GM12878 (cell line): ENCODE measurements at regions not wholly inside any gene's neighbourhood (a gene's known extent, or its start where the extent isn't known, plus 50 kb on each side); places are given as distances from the start of the nearest gene placed in this dataset.

Experiments used
- ATAC-seq: fragments of 200-7000 bp; cut with Tn5 transposase; 3 replicates; pipeline ENCODE4 v1.9.1; 2020; ENCODE audit warnings: mild to moderate bottlenecking, moderate library complexity
- BruUV-seq: library from RNA; stranded (reverse); fragments of 400-500 nt; replicated peaks from 2 replicates; lab custom pipeline; 2021; lab: Mats Ljungman, UMichigan
- CTCF ChIA-PET: fragments of 300-600 bp; sonication (Branson Sonifier 250); formaldehyde crosslinking; extraction: SDS; loops from one replicate; lab custom pipeline; 2021; ENCODE audit warnings: inconsistent platforms; lab: Yijun Ruan, JAX
- POLR2A ChIA-PET: fragments of 350-600 bp; formaldehyde crosslinking; extraction: SDS; loops from one replicate; lab custom pipeline; 2021; ENCODE audit warnings: inconsistent platforms; lab: Charles Lee
- RAD21 ChIA-PET: fragments of 300-600 bp; sonication (Branson Sonifier 250); formaldehyde crosslinking; loops from one replicate; lab custom pipeline; 2023; ENCODE audit warnings: antibody characterized with exemption; ENCODE audit not compliant: unreplicated experiment; lab: Charles Lee
- SMC1A ChIA-PET: fragments of 300-600 bp; sonication (Branson Sonifier 250); formaldehyde crosslinking; loops from one replicate; lab custom pipeline; 2023; ENCODE audit not compliant: unreplicated experiment, uncharacterized antibody; lab: Charles Lee
- DNase-seq: peaks from one replicate; pipeline ENCODE4 v3.0.0-alpha.2; 2011; ENCODE audit warnings: low read depth, low spot score
- FAIRE-seq: peaks from 3 replicates; lab custom pipeline; 2011; peaks lifted over from hg19 to GRCh38; lab: Jason Lieb, UNC
- H2AFZ ChIP-seq: 2 replicates; pipeline ENCODE4 v1.6.0; 2011; ENCODE audit warnings: low read depth, low read length, control low read depth; ENCODE audit not compliant: control insufficient read depth
- H3K27ac ChIP-seq: 2 replicates; pipeline ENCODE4 v1.5.1; 2011; ENCODE audit warnings: control low read depth; ENCODE audit not compliant: control insufficient read depth, insufficient read depth
- H3K27me3 ChIP-seq, 2 experiments: replicated peaks in 1 of 2; 2 replicates each; pipeline versions ENCODE4 v1.6.0 to v1.6.1; 2011; ENCODE audit warnings: low read length in 1 of 2; ENCODE audit not compliant: control insufficient read depth in 2 of 2, insufficient read depth in 2 of 2
- H3K36me3 ChIP-seq, 2 experiments: 2 replicates each; pipeline ENCODE4 v1.5.1; 2011; ENCODE audit warnings: low read length in 1 of 2; ENCODE audit not compliant: control insufficient read depth in 2 of 2, insufficient read depth in 2 of 2
- H3K4me1 ChIP-seq: 2 replicates; pipeline ENCODE4 v1.6.1; 2011; ENCODE audit warnings: mild to moderate bottlenecking, low read length, moderate library complexity, mixed read lengths; ENCODE audit not compliant: control insufficient read depth, insufficient read depth
- H3K4me2 ChIP-seq: 2 replicates; pipeline ENCODE4 v1.6.0; 2011; ENCODE audit warnings: control low read depth; ENCODE audit not compliant: control insufficient read depth, insufficient read depth
- H3K4me3 ChIP-seq: fragments of 200-600 bp; sonication (generic); 2 replicates; pipeline ENCODE4 v1.5.1; 2016
- H3K79me2 ChIP-seq: 2 replicates; pipeline ENCODE4 v1.6.0; 2011; ENCODE audit warnings: low read length; ENCODE audit not compliant: control insufficient read depth, insufficient read depth
- H3K9ac ChIP-seq: 2 replicates; pipeline ENCODE4 v1.8.0; 2011; ENCODE audit warnings: low read length, control low read depth, mixed read lengths; ENCODE audit not compliant: control insufficient read depth, insufficient read depth
- H3K9me3 ChIP-seq: replicated peaks from 3 replicates; pipeline ENCODE4 v1.5.1; 2011; ENCODE audit warnings: mild to moderate bottlenecking, low read length; ENCODE audit not compliant: control insufficient read depth, insufficient read depth
- H4K20me1 ChIP-seq: 2 replicates; pipeline ENCODE4 v1.6.0; 2011; ENCODE audit not compliant: control insufficient read depth, insufficient read depth
- FOXK2 ChIP-seq: fragments of 450-650 bp; IDR thresholded peaks from 2 replicates; pipeline ENCODE4 v1.6.1; 2017; ENCODE audit warnings: mild to moderate bottlenecking, moderate library complexity
- IKZF1 ChIP-seq: fragments of 450-650 bp; conservative IDR thresholded peaks from 2 replicates; pipeline ENCODE4 v1.6.1; 2017; ENCODE audit warnings: antibody characterized with exemption, mild to moderate bottlenecking
- JUND ChIP-seq: IDR thresholded peaks from 2 replicates; pipeline ENCODE4 v1.6.1; 2012; ENCODE audit warnings: low read depth, mild to moderate bottlenecking, low read length, improper control_type of control experiment, moderate library complexity
- MTA3 ChIP-seq: IDR thresholded peaks from 2 replicates; pipeline ENCODE4 v1.6.1; 2012; ENCODE audit warnings: low read length, inconsistent platforms, borderline replicate concordance
- NBN ChIP-seq: fragments of 450-650 bp; IDR thresholded peaks from 2 replicates; pipeline ENCODE4 v1.6.1; 2016
- NFYB ChIP-seq: IDR thresholded peaks from 2 replicates; pipeline ENCODE4 v1.6.1; 2011; ENCODE audit warnings: low read depth, mild to moderate bottlenecking, low read length, improper control_type of control experiment, moderate library complexity; ENCODE audit not compliant: insufficient read depth
- NRF1 ChIP-seq: conservative IDR thresholded peaks from 2 replicates; pipeline ENCODE4 v1.6.1; 2011; ENCODE audit warnings: mild to moderate bottlenecking, low read depth, low read length, improper control_type of control experiment
- POLR2AphosphoS5 ChIP-seq: IDR thresholded peaks from 2 replicates; pipeline ENCODE4 v1.6.1; 2011; ENCODE audit warnings: mild to moderate bottlenecking, low read length, inconsistent platforms
- SRF ChIP-seq, 2 experiments: IDR thresholded peaks; 2 replicates each; pipeline ENCODE4 v1.6.1; 2011; ENCODE audit warnings: low read depth in 2 of 2, low read length in 2 of 2, mild to moderate bottlenecking in 1 of 2, moderate library complexity in 1 of 2
- ZBTB33 ChIP-seq: fragments of 450-650 bp; IDR thresholded peaks from 2 replicates; pipeline ENCODE4 v1.6.1; 2017; ENCODE audit warnings: mild to moderate bottlenecking
- WGBS: methylation state at CpG from one replicate; pipeline ENCODE4 v1.1.6; 2016; ENCODE audit warnings: low lambda C conversion rate; ENCODE audit not compliant: insufficient replicate concordance, insufficient coverage; ENCODE audit errors: missing lambda C conversion rate; 5-methylcytosine and 5-hydroxymethylcytosine counted together
- in situ Hi-C: fragments of 300-500 bp; cut with MboI; formaldehyde crosslinking; loops from 9 replicates; pipeline ENCODE4 v1.14.3; 2018; ENCODE audit warnings: mixed read lengths
- intact Hi-C: fragments of 100-400 bp; cut with micrococcal nuclease; formaldehyde crosslinking; loops from one replicate; pipeline ENCODE4 v1.14.2; 2022; ENCODE audit not compliant: unreplicated experiment
- TF ChIP-seq, protein P1 (sequence below): IDR thresholded peaks from 2 replicates; pipeline ENCODE4 v1.6.1; 2011; ENCODE audit warnings: mild to moderate bottlenecking, low read depth, low read length, moderate library complexity; ENCODE audit not compliant: insufficient replicate concordance
- TF ChIP-seq, protein P2 (sequence below): fragments of 450-650 bp; conservative IDR thresholded peaks from 2 replicates; pipeline ENCODE4 v1.6.1; 2017; ENCODE audit warnings: mild to moderate bottlenecking, moderate library complexity

GRCh38 chr10:53664282-53665019 lies 891.9 kb upstream of the MBL2 start:
- POLR2A ChIA-PET: no interaction called here
- no peak for DNase-seq
- no peak for ATAC-seq

More at GRCh38 chr10:53664282-53665019, 891.9 kb upstream of the MBL2 start:
- no peak overlapping the region for H2AFZ ChIP-seq
- no peaks in the 10 kb centered on the region for H3K79me2 ChIP-seq
- WGBS: 0% methylated on average over 5 of the region's 5 CpGs
- no TSS peak for BruUV-seq
- TF ChIP-seq JUND (no peak), POLR2AphosphoS5 (no peak), ZBTB33 (no peak), FOXK2 (no peak), NRF1 (no peak), MTA3 (no peak), IKZF1 (no peak), NFYB (no peak), NBN (no peak), SRF (IDR thresholded peaks at IDR 0.05; ENCODE audit: low read depth in 2 of 2, low read length in 2 of 2) (no peak)
- TF ChIP-seq, protein P1, sequence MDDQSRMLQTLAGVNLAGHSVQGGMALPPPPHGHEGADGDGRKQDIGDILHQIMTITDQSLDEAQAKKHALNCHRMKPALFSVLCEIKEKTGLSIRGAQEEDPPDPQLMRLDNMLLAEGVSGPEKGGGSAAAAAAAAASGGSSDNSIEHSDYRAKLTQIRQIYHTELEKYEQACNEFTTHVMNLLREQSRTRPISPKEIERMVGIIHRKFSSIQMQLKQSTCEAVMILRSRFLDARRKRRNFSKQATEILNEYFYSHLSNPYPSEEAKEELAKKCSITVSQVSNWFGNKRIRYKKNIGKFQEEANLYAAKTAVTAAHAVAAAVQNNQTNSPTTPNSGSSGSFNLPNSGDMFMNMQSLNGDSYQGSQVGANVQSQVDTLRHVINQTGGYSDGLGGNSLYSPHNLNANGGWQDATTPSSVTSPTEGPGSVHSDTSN: no peak
- TF ChIP-seq, protein P2, sequence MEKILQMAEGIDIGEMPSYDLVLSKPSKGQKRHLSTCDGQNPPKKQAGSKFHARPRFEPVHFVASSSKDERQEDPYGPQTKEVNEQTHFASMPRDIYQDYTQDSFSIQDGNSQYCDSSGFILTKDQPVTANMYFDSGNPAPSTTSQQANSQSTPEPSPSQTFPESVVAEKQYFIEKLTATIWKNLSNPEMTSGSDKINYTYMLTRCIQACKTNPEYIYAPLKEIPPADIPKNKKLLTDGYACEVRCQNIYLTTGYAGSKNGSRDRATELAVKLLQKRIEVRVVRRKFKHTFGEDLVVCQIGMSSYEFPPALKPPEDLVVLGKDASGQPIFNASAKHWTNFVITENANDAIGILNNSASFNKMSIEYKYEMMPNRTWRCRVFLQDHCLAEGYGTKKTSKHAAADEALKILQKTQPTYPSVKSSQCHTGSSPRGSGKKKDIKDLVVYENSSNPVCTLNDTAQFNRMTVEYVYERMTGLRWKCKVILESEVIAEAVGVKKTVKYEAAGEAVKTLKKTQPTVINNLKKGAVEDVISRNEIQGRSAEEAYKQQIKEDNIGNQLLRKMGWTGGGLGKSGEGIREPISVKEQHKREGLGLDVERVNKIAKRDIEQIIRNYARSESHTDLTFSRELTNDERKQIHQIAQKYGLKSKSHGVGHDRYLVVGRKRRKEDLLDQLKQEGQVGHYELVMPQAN: no peak
- TF ChIP-seq, all 136 proteins: peak for 0
- Histone ChIP-seq H3K4me1 (no peaks in the 10 kb centered on the region), H3K9ac (no peak overlapping the region), H4K20me1 (no peaks in the 10 kb centered on the region), H3K9me3 (no peaks in the 10 kb centered on the region; the same call in 2 of the 3 replicates), H3K4me3 (no peak overlapping the region), H3K36me3 (no peaks in the 10 kb centered on the region), H3K4me2 (no peak overlapping the region), H3K27ac (no peak overlapping the region), H3K27me3 (no peaks in the 10 kb centered on the region)
- intact Hi-C loops (no loop called here), in situ Hi-C loops (no loop called here)
- FAIRE-seq: no peak
- RAD21 ChIA-PET: no interaction called here
- SMC1A ChIA-PET: no interaction called here
- CTCF ChIA-PET: no interaction called here
